OCI-LY7 (cell line): ENCODE measurements at regions not wholly inside any gene's neighbourhood (a gene's known extent, or its start where the extent isn't known, plus 50 kb on each side); places are given as distances from the start of the nearest gene placed in this dataset.

Experiments used
- CTCF ChIP-seq: fragments of 200-600 bp; sonication (generic); conservative IDR thresholded peaks from 2 replicates; pipeline ENCODE4 v1.5.1; 2014; ENCODE audit warnings: mild to moderate bottlenecking, antibody characterized with exemption, low read length, moderate library complexity, mixed read lengths
- EZH2phosphoT487 ChIP-seq: fragments of 200-600 bp; sonication (generic); IDR thresholded peaks from 2 replicates; pipeline ENCODE4 v1.6.1; 2018; ENCODE audit warnings: low read depth, borderline replicate concordance, mild to moderate bottlenecking, mixed run types, antibody characterized with exemption, low read length, moderate library complexity, mixed read lengths

DNA sequence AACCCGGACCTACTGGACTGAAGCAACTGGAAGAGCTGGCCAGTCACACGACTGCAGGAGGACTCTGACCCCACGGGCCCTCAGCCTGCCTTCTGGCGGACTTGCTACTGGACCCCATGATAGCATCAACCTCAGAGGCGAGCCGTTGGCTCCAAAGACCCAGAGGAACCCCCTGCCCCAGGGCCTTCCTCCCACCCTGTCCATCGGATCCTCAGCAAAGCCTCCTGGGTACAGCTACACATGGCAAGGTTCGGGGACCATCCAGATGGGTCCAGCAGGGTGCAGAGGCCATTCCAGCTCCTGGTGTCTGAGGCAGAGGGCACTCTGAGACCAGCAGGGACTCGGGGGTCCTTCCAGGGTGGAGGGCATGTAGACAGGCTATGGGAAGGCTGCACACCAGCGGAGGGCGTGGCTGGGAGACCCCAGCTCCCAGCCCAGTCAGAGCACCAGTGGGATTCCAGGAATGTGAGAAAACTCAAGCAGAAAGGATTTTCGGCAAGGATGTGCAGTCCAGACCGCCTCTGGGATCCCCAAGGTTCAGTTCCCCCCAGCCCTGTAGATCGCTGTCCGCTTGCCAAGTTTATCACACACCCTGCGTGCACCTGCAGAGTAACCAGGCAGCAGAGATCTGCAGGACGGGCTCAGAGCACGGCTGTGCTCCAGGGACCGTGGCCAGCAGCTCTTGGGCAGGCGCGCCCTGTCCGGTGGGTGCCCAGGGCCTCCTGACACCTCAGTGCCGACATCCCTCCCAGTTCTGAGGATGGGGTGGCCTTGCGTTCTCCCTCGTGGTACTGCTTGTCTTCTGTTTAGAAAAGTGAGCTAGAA lies 89.8 kb upstream of the PPP2R2D start:
- no peak for TF ChIP-seq CTCF
- no peak for TF ChIP-seq EZH2phosphoT487
